ENCODE measurements at regions not wholly inside any gene's neighbourhood (a gene's known extent, or its start where the extent isn't known, plus 50 kb on each side); places are given as distances from the start of the nearest gene placed in this dataset.
"Not testable (repeated sequence)": the region's sequence is repeated elsewhere in the genome, so short reads cannot be mapped to it uniquely, and the experiment has no call there.

GRCh38 chr15:44817797-44818196 is 81.5 kb downstream of the TRIM69 start:
- DNase-seq = not testable (repeated sequence)

GRCh38 chr15:44819331-44819987 is 83.1 kb downstream of the TRIM69 start:
- not testable (repeated sequence) for DNase-seq

GRCh38 chr15:44820535-44820934 is 84.2 kb downstream of the TRIM69 start:
- not testable (repeated sequence) for DNase-seq

GRCh38 chr15:44820967-44821366 is 84.6 kb downstream of the TRIM69 start:
- DNase-seq = not testable (repeated sequence)

- not testable (repeated sequence) for DNase-seq
These were observed 88.2 kb downstream of the TRIM69 start for GRCh38 chr15:44824277-44825145.

- DNase-seq = not testable (repeated sequence)
These were observed 90.3 kb downstream of the TRIM69 start for GRCh38 chr15:44826583-44826982.

GRCh38 chr15:44828229-44828914 is 92.0 kb downstream of the TRIM69 start:
- DNase-seq = not testable (repeated sequence)

- not testable (repeated sequence) for DNase-seq
These were observed 92.8 kb downstream of the TRIM69 start for GRCh38 chr15:44829150-44829549.

- DNase-seq = not testable (repeated sequence)
These were observed 94.5 kb downstream of the TRIM69 start for GRCh38 chr15:44830692-44831408.

- not testable (repeated sequence) for DNase-seq
These were observed 95.0 kb downstream of the TRIM69 start for GRCh38 chr15:44831409-44831741.

- not testable (repeated sequence) for DNase-seq
These were observed 95.8 kb downstream of the TRIM69 start for GRCh38 chr15:44832133-44832532.

GRCh38 chr15:44833081-44833480 is 96.8 kb downstream of the TRIM69 start:
- DNase-seq = not testable (repeated sequence)

GRCh38 chr15:44833761-44834160 is 97.4 kb downstream of the TRIM69 start:
- not testable (repeated sequence) for DNase-seq

- DNase-seq = not testable (repeated sequence)
These were observed 98.8 kb downstream of the TRIM69 start for GRCh38 chr15:44835082-44835481.

- no peak for DNase-seq
These were observed 99.8 kb downstream of the TRIM69 start for GRCh38 chr15:44836094-44836493.

GRCh38 chr15:44838929-44839328 is 102.6 kb downstream of the TRIM69 start:
- DNase-seq = not testable (repeated sequence)

GRCh38 chr15:44841762-44842161 is 105.4 kb downstream of the TRIM69 start:
- not testable (repeated sequence) for DNase-seq

GRCh38 chr15:44842883-44843282 is 106.6 kb downstream of the TRIM69 start:
- not testable (repeated sequence) for DNase-seq

GRCh38 chr15:44844936-44845335 is 108.6 kb downstream of the TRIM69 start:
- DNase-seq = not testable (repeated sequence)

- DNase-seq = not testable (repeated sequence)
These were observed 109.8 kb downstream of the TRIM69 start for GRCh38 chr15:44846156-44846555.

GRCh38 chr15:44847555-44847954 is 108.9 kb upstream of the TERB2 start:
- not testable (repeated sequence) for DNase-seq

GRCh38 chr15:44848859-44849258 is 107.6 kb upstream of the TERB2 start:
- DNase-seq = not testable (repeated sequence)

All from effector CD8-positive, alpha-beta T cell (primary cell).